ENCODE measurements at regions not wholly inside any gene's neighbourhood (a gene's known extent, or its start where the extent isn't known, plus 50 kb on each side); places are given as distances from the start of the nearest gene placed in this dataset.

DNA sequence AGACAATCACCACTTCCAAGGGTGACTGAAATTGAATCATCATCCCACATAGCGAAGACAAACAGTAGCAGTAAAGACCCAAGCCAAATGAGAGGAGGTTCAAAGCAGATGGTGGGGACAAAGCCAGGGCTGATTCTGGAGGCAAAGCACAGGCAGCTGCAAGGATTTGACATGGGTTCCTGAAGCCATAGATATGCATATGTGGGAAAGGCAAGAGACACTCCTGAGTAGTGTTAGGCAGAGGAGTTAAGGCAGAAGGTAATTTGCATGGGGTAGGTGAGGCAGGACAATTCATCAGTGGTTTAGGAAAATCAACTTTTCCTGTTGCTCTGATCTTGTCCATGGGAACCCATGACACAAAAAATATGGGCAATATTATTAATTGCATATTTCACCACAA, 462.8 kb downstream of the FAM181B start:
- intact Hi-C loops (cut with DNase I), result no loop called here
- TF ChIP-seq, protein P1, sequence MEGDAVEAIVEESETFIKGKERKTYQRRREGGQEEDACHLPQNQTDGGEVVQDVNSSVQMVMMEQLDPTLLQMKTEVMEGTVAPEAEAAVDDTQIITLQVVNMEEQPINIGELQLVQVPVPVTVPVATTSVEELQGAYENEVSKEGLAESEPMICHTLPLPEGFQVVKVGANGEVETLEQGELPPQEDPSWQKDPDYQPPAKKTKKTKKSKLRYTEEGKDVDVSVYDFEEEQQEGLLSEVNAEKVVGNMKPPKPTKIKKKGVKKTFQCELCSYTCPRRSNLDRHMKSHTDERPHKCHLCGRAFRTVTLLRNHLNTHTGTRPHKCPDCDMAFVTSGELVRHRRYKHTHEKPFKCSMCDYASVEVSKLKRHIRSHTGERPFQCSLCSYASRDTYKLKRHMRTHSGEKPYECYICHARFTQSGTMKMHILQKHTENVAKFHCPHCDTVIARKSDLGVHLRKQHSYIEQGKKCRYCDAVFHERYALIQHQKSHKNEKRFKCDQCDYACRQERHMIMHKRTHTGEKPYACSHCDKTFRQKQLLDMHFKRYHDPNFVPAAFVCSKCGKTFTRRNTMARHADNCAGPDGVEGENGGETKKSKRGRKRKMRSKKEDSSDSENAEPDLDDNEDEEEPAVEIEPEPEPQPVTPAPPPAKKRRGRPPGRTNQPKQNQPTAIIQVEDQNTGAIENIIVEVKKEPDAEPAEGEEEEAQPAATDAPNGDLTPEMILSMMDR (IDR thresholded peaks at IDR 0.05; ENCODE audit: borderline replicate concordance, extremely low read depth, insufficient read depth), result no peak
- Histone ChIP-seq H3K9ac (ENCODE audit: low read length in 3 of 3) (no peak overlapping the region), H3K36me3 (ENCODE audit: control insufficient read depth in 2 of 3, insufficient read depth in 3 of 3, low read length in 3 of 3) (no peaks in the 10 kb centered on the region), H3K4me1 (ENCODE audit: control insufficient read depth in 2 of 3, insufficient read depth in 2 of 3, low read depth in 1 of 3, low read length in 3 of 3) (no peaks in the 10 kb centered on the region), H3K4me3 (ENCODE audit: low read length in 3 of 3) (no peak overlapping the region), H3K27ac (ENCODE audit: low read depth in 2 of 2, low read length in 2 of 2) (no peak overlapping the region), H3K27me3 (ENCODE audit: control insufficient read depth, insufficient read depth, low read length) (no peaks in the 10 kb centered on the region), H3K9me3 (ENCODE audit: control insufficient read depth in 2 of 3, insufficient read depth in 1 of 3, low read length in 3 of 3) (no peaks in the 10 kb centered on the region)
- FAIRE-seq, result no peak
- DNase-seq, result no peak

DNA sequence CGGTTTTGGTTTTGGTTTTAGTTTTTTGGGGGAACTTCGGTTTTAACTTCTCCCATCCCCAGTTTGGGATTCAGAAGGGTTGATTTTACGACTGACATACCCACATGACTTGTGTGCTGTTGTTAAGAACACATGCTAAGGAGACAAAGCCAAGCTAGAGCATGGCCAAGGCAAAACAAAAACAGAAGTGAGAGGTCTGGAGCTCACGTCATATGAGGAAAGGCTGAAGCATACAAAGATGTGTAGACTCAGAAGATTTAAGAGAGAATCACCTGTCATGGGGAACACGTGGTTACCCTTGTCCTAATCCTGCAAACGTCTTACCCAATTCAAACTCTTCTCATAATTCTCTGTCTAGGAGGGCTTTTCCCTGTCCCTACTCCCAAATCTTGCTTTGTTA, 465.0 kb downstream of the FAM181B start:
- Histone ChIP-seq H3K36me3 (ENCODE audit: control insufficient read depth in 2 of 3, insufficient read depth in 3 of 3, low read length in 3 of 3) (no peaks in the 10 kb centered on the region), H3K4me3 (ENCODE audit: low read length in 3 of 3) (no peak overlapping the region), H3K27me3 (ENCODE audit: control insufficient read depth, insufficient read depth, low read length) (no peaks in the 10 kb centered on the region), H3K4me1 (ENCODE audit: control insufficient read depth in 2 of 3, insufficient read depth in 2 of 3, low read depth in 1 of 3, low read length in 3 of 3) (no peaks in the 10 kb centered on the region), H3K27ac (ENCODE audit: low read depth in 2 of 2, low read length in 2 of 2) (no peak overlapping the region), H3K9me3 (ENCODE audit: control insufficient read depth in 2 of 3, insufficient read depth in 1 of 3, low read length in 3 of 3) (no peaks in the 10 kb centered on the region), H3K9ac (ENCODE audit: low read length in 3 of 3) (no peak overlapping the region)
- TF ChIP-seq, protein P1 (IDR thresholded peaks at IDR 0.05; ENCODE audit: borderline replicate concordance, extremely low read depth, insufficient read depth), result no peak
- FAIRE-seq (no peak), DNase-seq (no peak)
- intact Hi-C loops (cut with DNase I), result no loop called here

DNA sequence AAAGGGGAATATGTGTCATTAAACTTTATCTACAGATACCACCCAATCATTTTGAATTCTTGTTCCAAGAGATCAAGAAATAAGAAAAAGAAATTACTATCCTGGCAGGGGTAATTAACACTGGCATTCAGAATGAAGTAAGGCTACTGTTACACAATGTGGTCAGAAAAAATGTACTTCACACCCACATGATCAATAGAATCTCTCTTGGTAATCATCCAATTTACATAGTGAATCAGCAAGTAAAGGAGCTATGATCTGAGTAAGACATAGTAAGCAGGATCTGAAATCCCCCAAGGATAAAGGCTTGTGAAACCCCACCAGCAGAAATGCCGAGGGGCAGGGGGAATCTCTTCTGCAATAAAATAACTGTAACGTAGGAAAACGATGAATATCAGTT, 466.5 kb downstream of the FAM181B start:
- FAIRE-seq, result no peak
- intact Hi-C loops (cut with DNase I), result no loop called here

DNA sequence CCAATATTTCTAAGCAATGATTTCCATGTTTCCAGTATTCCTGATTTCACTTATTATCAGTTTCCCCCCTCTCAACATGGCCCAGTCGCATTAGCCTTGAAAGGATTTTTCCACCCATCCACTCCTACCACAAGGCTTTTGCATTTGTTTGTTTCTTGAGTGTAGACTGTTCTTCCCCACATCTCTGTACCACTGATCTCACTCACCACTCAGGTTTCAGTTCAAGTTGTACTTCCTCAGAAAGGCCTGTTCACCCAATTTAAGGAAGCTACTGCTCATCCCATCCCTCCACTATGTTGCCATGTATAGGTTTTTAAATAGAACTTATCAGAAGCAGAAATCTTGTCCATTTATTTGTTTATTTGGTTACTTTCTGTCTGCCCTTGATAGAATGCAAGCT, 472.3 kb downstream of the FAM181B start:
- H3K36me3 ChIP-seq (ENCODE audit: control insufficient read depth in 2 of 3, insufficient read depth in 3 of 3, low read length in 3 of 3), result no peaks in the 10 kb centered on the region
- FAIRE-seq (no peak), DNase-seq (no peak)
- no peak overlapping the region for H3K27ac ChIP-seq (ENCODE audit: low read depth in 2 of 2, low read length in 2 of 2)
- no peaks in the 10 kb centered on the region for H3K4me1 ChIP-seq (ENCODE audit: control insufficient read depth in 2 of 3, insufficient read depth in 2 of 3, low read depth in 1 of 3, low read length in 3 of 3)
- H3K27me3 ChIP-seq (ENCODE audit: control insufficient read depth, insufficient read depth, low read length), result no peaks in the 10 kb centered on the region
- H3K9me3 ChIP-seq (ENCODE audit: control insufficient read depth in 2 of 3, insufficient read depth in 1 of 3, low read length in 3 of 3), result no peaks in the 10 kb centered on the region
- intact Hi-C loops (cut with DNase I), result no loop called here
- H3K9ac ChIP-seq (ENCODE audit: low read length in 3 of 3), result no peak overlapping the region
- no peak overlapping the region for H3K4me3 ChIP-seq (ENCODE audit: low read length in 3 of 3)
- TF ChIP-seq, protein P1 (IDR thresholded peaks at IDR 0.05; ENCODE audit: borderline replicate concordance, extremely low read depth, insufficient read depth), result no peak

More for the DNA sequence above, 466.5 kb downstream of the FAM181B start:
- no peaks in the 10 kb centered on the region for H3K36me3 ChIP-seq (ENCODE audit: control insufficient read depth in 2 of 3, insufficient read depth in 3 of 3, low read length in 3 of 3)
- no peaks in the 10 kb centered on the region for H3K27me3 ChIP-seq (ENCODE audit: control insufficient read depth, insufficient read depth, low read length)
- no peak for DNase-seq
- no peak overlapping the region for H3K27ac ChIP-seq (ENCODE audit: low read depth in 2 of 2, low read length in 2 of 2)
- H3K9ac ChIP-seq (ENCODE audit: low read length in 3 of 3), result no peak overlapping the region
- no peak overlapping the region for H3K4me3 ChIP-seq (ENCODE audit: low read length in 3 of 3)
- no peaks in the 10 kb centered on the region for H3K4me1 ChIP-seq (ENCODE audit: control insufficient read depth in 2 of 3, insufficient read depth in 2 of 3, low read depth in 1 of 3, low read length in 3 of 3)
- TF ChIP-seq, protein P1 (IDR thresholded peaks at IDR 0.05; ENCODE audit: borderline replicate concordance, extremely low read depth, insufficient read depth), result no peak
- H3K9me3 ChIP-seq (ENCODE audit: control insufficient read depth in 2 of 3, insufficient read depth in 1 of 3, low read length in 3 of 3), result no peaks in the 10 kb centered on the region
